ENCODE measurements at regions not wholly inside any gene's neighbourhood (a gene's known extent, or its start where the extent isn't known, plus 50 kb on each side); places are given as distances from the start of the nearest gene placed in this dataset.

- no peak for TF ChIP-seq POLR2A (IDR thresholded peaks at IDR 0.05)
- TF ChIP-seq CTCF (IDR thresholded peaks at IDR 0.05): no peak
These were observed 146.7 kb upstream of the ALKAL2 start for GRCh38 chr2:434625-435024.
